ENCODE measurements at regions not wholly inside any gene's neighbourhood (a gene's known extent, or its start where the extent isn't known, plus 50 kb on each side); places are given as distances from the start of the nearest gene placed in this dataset.

GRCh38 chr19:30307191-30307974 is 64.8 kb upstream of the ZNF536 start:
- TF ChIP-seq CTCF (IDR thresholded peaks at IDR 0.05; ENCODE audit: insufficient read depth, low read depth, low read length) (no peak), EZH2 (IDR thresholded peaks at IDR 0.05; ENCODE audit: insufficient read depth, low read length) (no peak)
